Lung (tissue), 11 donors: ENCODE measurements at regions not wholly inside any gene's neighbourhood (a gene's known extent, or its start where the extent isn't known, plus 50 kb on each side); places are given as distances from the start of the nearest gene placed in this dataset.
"Not testable (repeated sequence)": the region's sequence is repeated elsewhere in the genome, so short reads cannot be mapped to it uniquely, and the experiment has no call there.

Experiments used
- ATAC-seq: fragments of 200-7000 bp; cut with Tn5 transposase; one replicate; pipeline ENCODE4 v1.9.1; 2020; ENCODE audit warnings: moderate number of reproducible peaks; ENCODE audit not compliant: insufficient read depth, low FRiP score
- DNase-seq, 3 donors: peaks; one replicate each; pipeline ENCODE4 v3.0.0-alpha.2; 2013 to 2017
- H3K27ac ChIP-seq, 2 donors: one replicate each; pipeline ENCODE4 v1.5.1; 2013; ENCODE audit warnings: mild to moderate bottlenecking in 2 of 2, moderate library complexity in 2 of 2, control low read depth in 1 of 2, inconsistent platforms in 1 of 2, low read depth in 1 of 2, low read length in 1 of 2
- H3K27me3 ChIP-seq, 3 donors: one replicate each; pipeline ENCODE4 v1.5.1; 2013; ENCODE audit warnings: low read length in 2 of 3; ENCODE audit not compliant: control insufficient read depth in 3 of 3, insufficient read depth in 3 of 3
- H3K36me3 ChIP-seq, 4 donors: one replicate each; pipeline ENCODE4 v1.5.1; 2013; ENCODE audit warnings: low read length in 4 of 4, mild to moderate bottlenecking in 1 of 4, moderate library complexity in 1 of 4; ENCODE audit not compliant: control insufficient read depth in 4 of 4, insufficient read depth in 4 of 4
- H3K4me1 ChIP-seq, 5 donors: one replicate each; pipeline ENCODE4 v1.5.1; 2013; ENCODE audit warnings: low read length in 5 of 5, mild to moderate bottlenecking in 2 of 5, moderate library complexity in 1 of 5; ENCODE audit not compliant: control insufficient read depth in 5 of 5, insufficient read depth in 5 of 5
- H3K4me3 ChIP-seq: one replicate; pipeline ENCODE4 v1.5.1; 2013; ENCODE audit warnings: mild to moderate bottlenecking, control low read depth, moderate library complexity
- H3K9ac ChIP-seq, 2 donors: one replicate each; pipeline ENCODE4 v1.5.1; 2013; ENCODE audit warnings: low read length in 2 of 2, control low read depth in 1 of 2; ENCODE audit not compliant: insufficient read depth in 1 of 2
- H3K9me3 ChIP-seq, 4 donors: one replicate each; pipeline ENCODE4 v1.5.1; 2013; ENCODE audit warnings: low read length in 3 of 4, mild to moderate bottlenecking in 1 of 4, moderate library complexity in 1 of 4; ENCODE audit not compliant: control insufficient read depth in 4 of 4, insufficient read depth in 3 of 4
- CTCF ChIP-seq: IDR thresholded peaks from 2 replicates; pipeline ENCODE4 v1.5.1; 2012; ENCODE audit warnings: mild to moderate bottlenecking; ENCODE audit errors: control extremely low read depth, extremely low read depth
- WGBS, 2 donors: extraction: QIAGEN DNeasy Blood & Tissue Kit; methylation state at CpG; one replicate each; pipeline ENCODE4 v1.1.7; 2013; 5-methylcytosine and 5-hydroxymethylcytosine counted together
- donor health status: control.
- donor health status: control.
- donor health status: Bipolar disorder and iron deficiency.
- donor health status: healthy.
- donor health status: DM: yes; HTN: yes; CAD: no.

- TF ChIP-seq CTCF: no peak
- H3K4me1 ChIP-seq: peaks cover 0 to 9% (median 0%) of the 10 kb centered on the region in 5 donors
- H3K9me3 ChIP-seq: no peaks in the 10 kb centered on the region
- H3K36me3 ChIP-seq: no peaks in the 10 kb centered on the region
- H3K9ac ChIP-seq: no peak overlapping the region
- 93% methylated on average over 13 of the region's 13 CpGs for WGBS, 2 donors
- H3K27me3 ChIP-seq: no peaks in the 10 kb centered on the region
- DNase-seq: no peak
- no peak overlapping the region for H3K4me3 ChIP-seq
- ATAC-seq: no peak
- H3K27ac ChIP-seq: no peak overlapping the region
Measured at GRCh38 chr10:33476757-33477273, 142.3 kb upstream of the NRP1 start.

GRCh38 chr10:33473688-33474087, 139.2 kb upstream of the NRP1 start:
- no peak for ATAC-seq
- TF ChIP-seq CTCF: no peak
- H3K36me3 ChIP-seq: no peaks in the 10 kb centered on the region
- H3K4me1 ChIP-seq: peaks cover 0 to 9% (median 0%) of the 10 kb centered on the region in 5 donors
- WGBS, 2 donors: 86 to 89% methylated on average over 3 of the region's 3 CpGs
- no peaks in the 10 kb centered on the region for H3K9me3 ChIP-seq
- no peak overlapping the region for H3K4me3 ChIP-seq
- no peaks in the 10 kb centered on the region for H3K27me3 ChIP-seq
- no peak for DNase-seq
- no peak overlapping the region for H3K9ac ChIP-seq
- H3K27ac ChIP-seq: no peak overlapping the region

GRCh38 chr10:33468006-33468405, 133.5 kb upstream of the NRP1 start:
- H3K4me1 ChIP-seq, H3K36me3 ChIP-seq, H3K27ac ChIP-seq, H3K9me3 ChIP-seq, DNase-seq, ATAC-seq, H3K9ac ChIP-seq, H3K4me3 ChIP-seq, H3K27me3 ChIP-seq: not testable (repeated sequence)
- WGBS, 2 donors: 95% methylated on average over 23 to 28 of the region's 28 CpGs

GRCh38 chr10:33465747-33466146, 131.3 kb upstream of the NRP1 start:
- Histone ChIP-seq H3K27me3 (no peaks in the 10 kb centered on the region), H3K9ac (no peak overlapping the region), H3K27ac (no peak overlapping the region), H3K4me3 (no peak overlapping the region), H3K4me1 (peaks cover 0 to 4% (median 0%) of the 10 kb centered on the region in 5 donors), H3K36me3 (no peaks in the 10 kb centered on the region), H3K9me3 (no peaks in the 10 kb centered on the region)
- ATAC-seq: no peak
- no peak for TF ChIP-seq CTCF
- DNase-seq: no peak
